ENCODE measurements at regions not wholly inside any gene's neighbourhood (a gene's known extent, or its start where the extent isn't known, plus 50 kb on each side); places are given as distances from the start of the nearest gene placed in this dataset.
"Not testable (repeated sequence)": the region's sequence is repeated elsewhere in the genome, so short reads cannot be mapped to it uniquely, and the experiment has no call there.

DNA sequence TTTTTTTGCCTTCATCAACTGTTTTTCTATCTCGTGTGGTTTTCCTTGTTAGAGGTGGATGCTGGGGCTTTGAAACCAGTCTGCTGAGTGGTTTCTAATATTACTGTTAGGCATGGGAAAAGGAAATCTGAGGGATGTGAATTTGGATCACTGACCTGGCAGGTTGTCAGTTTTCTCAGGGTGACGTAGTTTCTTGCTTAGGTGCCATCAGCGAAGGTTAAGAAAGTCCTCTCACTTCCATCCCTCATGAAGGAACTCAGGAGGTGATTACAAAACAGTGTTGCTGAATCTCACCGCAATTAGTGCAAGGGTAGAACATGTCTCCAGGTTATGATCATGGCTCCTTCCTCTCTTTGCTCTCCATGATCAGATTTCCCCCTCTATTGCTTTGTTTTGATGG is 135.9 kb downstream of the SOX4 start:
- H3K4me1 ChIP-seq: no peaks in the 10 kb centered on the region
- H3K4me3 ChIP-seq: no peak overlapping the region
- H3K27me3 ChIP-seq: no peaks in the 10 kb centered on the region
- no peak for DNase-seq (ENCODE audit: low spot score in 2 of 2)
- no peak for TF ChIP-seq EP300 (IDR thresholded peaks at IDR 0.05)
- TF ChIP-seq CTCF (IDR thresholded peaks at IDR 0.05): no peak
- TF ChIP-seq POLR2A (IDR thresholded peaks at IDR 0.05): no peak
- H3K27ac ChIP-seq: no peak overlapping the region
- no peaks in the 10 kb centered on the region for H3K9me3 ChIP-seq
- H3K36me3 ChIP-seq: no peaks in the 10 kb centered on the region
- 60% methylated on average over 4 of the region's 4 CpGs for WGBS

DNA sequence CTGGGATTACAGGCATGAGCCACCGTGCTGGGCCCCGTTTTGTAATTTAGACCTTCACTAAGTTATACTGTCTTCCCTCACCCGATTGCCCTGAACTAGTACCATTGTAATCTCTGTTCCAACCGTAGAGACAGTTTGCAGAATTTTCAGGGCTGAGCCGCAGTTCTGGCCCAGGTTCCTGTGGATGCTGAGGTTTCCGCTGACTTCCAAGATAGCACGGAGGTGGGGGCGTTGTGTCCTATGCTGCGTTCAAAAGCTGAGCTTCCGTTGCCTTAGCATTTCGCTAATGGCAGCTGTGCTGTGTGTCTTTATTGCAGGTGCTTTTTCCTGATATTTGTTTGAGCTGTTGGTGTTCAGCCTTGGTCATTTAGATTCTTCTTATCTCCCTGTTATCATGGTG is 137.0 kb downstream of the SOX4 start:
- Histone ChIP-seq H3K27ac (no peak overlapping the region), H3K36me3 (no peaks in the 10 kb centered on the region), H3K4me1 (no peaks in the 10 kb centered on the region), H3K27me3 (no peaks in the 10 kb centered on the region), H3K4me3 (no peak overlapping the region), H3K9me3 (no peaks in the 10 kb centered on the region)
- no peak for DNase-seq (ENCODE audit: low spot score in 2 of 2)
- WGBS: 95% methylated on average over 11 of the region's 11 CpGs
- TF ChIP-seq CTCF (IDR thresholded peaks at IDR 0.05) (no peak), POLR2AphosphoS5 (IDR thresholded peaks at IDR 0.05) (no peak), POLR2A (IDR thresholded peaks at IDR 0.05) (no peak), EP300 (IDR thresholded peaks at IDR 0.05) (no peak)

DNA sequence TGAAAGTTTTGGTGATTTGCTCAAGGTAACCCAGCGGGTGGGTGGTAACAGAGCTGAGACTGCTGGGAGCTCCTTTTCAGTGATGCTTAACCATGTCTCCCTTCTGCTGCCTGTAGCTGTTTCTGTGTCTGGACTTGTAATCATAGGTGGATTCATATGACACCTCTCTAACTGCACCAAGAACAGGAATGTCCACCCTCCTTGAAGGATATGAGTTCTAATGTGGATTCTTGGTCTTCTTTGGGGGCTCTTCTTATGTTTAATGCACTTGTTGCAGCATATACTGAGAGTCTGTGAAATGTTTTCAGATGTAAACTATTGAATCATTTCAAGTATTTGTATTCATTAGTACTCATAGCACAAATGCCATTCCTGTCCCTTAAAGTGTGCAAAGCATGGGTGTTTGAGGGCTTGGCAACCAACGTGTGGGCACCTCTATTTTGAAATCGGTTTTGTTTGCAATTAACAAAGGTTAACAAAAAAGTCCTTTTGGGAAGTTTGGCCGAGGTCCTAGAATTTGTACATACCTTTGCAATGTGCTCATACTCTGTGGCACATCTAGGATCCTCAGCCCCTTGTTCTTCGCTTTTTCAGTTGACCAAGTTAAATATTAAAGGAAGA is 138.0 kb downstream of the SOX4 start:
- no peak overlapping the region for H3K4me3 ChIP-seq
- H3K27me3 ChIP-seq: no peaks in the 10 kb centered on the region
- H3K9me3 ChIP-seq: no peaks in the 10 kb centered on the region
- no peak for TF ChIP-seq EP300 (IDR thresholded peaks at IDR 0.05)
- TF ChIP-seq POLR2AphosphoS5 (IDR thresholded peaks at IDR 0.05): no peak
- no peak for TF ChIP-seq POLR2A (IDR thresholded peaks at IDR 0.05)
- no peak for TF ChIP-seq CTCF (IDR thresholded peaks at IDR 0.05)
- 56% methylated on average over 5 of the region's 5 CpGs for WGBS
- H3K27ac ChIP-seq: no peak overlapping the region
- no peaks in the 10 kb centered on the region for H3K36me3 ChIP-seq
- DNase-seq (ENCODE audit: low spot score in 2 of 2): no peak
- no peaks in the 10 kb centered on the region for H3K4me1 ChIP-seq

DNA sequence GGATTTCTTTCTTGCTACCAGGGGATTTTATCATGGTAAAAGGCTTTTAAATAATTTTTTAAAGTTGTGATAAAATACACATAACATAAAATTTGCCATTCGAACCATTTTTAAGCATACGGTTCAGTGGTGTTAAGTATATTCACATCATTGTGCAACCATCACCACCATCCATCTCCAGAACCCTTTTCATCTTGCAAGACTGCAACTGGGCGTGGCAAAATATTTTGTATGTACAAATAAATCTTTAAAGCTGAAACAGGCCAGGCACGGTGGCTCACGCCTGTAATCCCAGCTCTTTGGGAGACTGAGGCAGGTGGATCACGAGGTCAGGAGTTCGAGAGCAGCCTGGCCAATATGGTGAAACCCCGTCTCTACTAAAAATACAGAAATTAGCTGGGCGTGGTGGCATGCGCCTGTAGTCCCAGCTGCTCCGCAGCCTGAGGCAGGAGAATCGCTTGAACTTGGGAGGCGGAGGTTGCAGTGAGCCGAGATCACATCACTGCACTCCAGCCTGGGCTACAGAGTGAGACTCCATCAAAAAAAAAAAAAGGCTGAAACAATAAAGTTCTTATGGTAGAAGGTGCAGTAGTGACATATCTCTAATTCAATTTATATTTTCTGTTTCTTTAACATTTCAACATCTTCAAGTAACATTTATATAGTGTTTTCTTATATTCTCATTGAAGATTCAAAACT is 138.6 kb downstream of the SOX4 start:
- H3K27ac ChIP-seq; H3K4me3 ChIP-seq; H3K9me3 ChIP-seq; H3K27me3 ChIP-seq; H3K4me1 ChIP-seq; DNase-seq (ENCODE audit: low spot score in 2 of 2); H3K36me3 ChIP-seq: not testable (repeated sequence)
- WGBS: 55% methylated on average over 14 of the region's 14 CpGs

GRCh38 chr6:21732731-21733130 is 139.2 kb downstream of the SOX4 start:
- Histone ChIP-seq H3K9me3 (no peaks in the 10 kb centered on the region), H3K27me3 (no peaks in the 10 kb centered on the region), H3K27ac (no peak overlapping the region), H3K4me1 (no peaks in the 10 kb centered on the region), H3K36me3 (no peaks in the 10 kb centered on the region), H3K4me3 (no peak overlapping the region)
- TF ChIP-seq CTCF (IDR thresholded peaks at IDR 0.05) (no peak), POLR2AphosphoS5 (IDR thresholded peaks at IDR 0.05) (no peak), EP300 (IDR thresholded peaks at IDR 0.05) (no peak), POLR2A (IDR thresholded peaks at IDR 0.05) (no peak)
- 75% methylated on average over 2 of the region's 2 CpGs for WGBS
- DNase-seq (ENCODE audit: low spot score in 2 of 2): no peak

Data from suprapubic skin (tissue), 4 donors.